Renal pelvis (tissue), 1 donor: ENCODE measurements at regions not wholly inside any gene's neighbourhood (a gene's known extent, or its start where the extent isn't known, plus 50 kb on each side); places are given as distances from the start of the nearest gene placed in this dataset.

Experiments used
- DNase-seq: peaks from one replicate; pipeline ENCODE4 v3.0.0-alpha.2; 2013

DNA sequence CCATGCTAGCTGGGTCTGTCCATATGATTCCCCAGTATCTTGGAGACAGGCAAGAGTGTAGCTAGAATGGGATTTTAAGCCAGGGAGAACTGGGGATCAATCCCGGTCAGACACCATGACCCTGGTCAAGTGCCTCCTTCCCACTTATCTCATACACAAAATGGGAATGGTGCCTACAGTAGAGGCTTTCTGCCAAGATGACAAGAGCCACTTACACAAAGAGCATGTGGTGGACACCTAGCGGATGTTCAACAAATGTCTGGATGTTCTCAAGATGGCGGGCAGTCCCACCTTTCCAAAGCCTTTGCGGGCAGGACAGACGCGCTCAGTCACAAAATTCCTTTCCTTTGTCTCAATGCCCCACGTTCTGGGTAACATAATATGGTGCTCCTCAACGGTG lies 57.3 kb downstream of the MAF start:
- no peak for DNase-seq

DNA sequence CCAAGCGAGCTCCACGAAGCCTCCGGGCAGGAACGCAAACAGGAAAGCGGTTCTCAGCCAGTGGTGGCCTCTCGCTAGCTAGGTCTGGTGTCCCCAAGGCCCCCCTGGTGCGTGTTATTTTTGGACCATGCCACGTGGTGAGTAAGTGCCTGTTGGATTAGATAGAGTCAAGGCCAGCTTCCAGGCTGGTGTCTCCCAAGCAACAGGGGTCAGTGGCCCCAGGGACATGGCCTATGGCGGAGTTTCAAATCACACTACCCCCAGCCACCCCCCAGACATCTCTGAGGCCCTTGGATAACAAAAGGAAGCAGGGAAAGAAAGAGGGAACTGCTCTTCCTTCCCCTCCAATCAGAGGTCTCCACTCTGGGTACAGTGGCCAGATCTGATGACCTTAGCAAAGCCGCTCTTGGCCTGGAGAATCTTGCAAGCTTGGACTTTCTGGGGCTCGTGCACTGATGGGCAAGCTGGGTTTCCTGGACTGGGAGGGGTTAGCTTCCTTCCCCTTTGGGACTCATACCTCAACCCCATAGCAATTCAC lies 58.2 kb downstream of the MAF start:
- DNase-seq, result no peak

- no peak for DNase-seq
Measured at GRCh38 chr16:79540825-79541595, 59.5 kb downstream of the MAF start.

GRCh38 chr16:79537584-79537983 lies 63.0 kb downstream of the MAF start:
- DNase-seq, result no peak

DNA sequence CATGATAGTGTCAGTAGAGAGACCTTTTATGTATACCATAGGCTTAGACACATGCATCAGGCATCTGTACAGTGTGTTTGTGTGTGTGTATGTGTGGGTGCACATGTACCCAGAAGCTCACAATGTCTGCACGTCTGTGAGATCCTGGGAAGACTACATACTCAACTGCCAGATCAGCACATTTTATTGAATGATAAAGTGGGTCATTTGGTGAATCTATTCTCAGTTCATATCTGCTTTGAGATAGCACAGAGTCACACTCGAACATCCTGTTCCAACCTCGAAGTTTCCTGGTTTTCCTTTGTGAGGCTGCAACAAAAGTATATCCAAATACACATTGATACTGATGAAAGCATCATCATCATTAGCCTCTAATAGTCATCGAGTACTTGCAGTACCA lies 63.6 kb downstream of the MAF start:
- DNase-seq, result no peak

- DNase-seq, result no peak
Measured at GRCh38 chr16:79535130-79535529, 65.4 kb downstream of the MAF start.

DNA sequence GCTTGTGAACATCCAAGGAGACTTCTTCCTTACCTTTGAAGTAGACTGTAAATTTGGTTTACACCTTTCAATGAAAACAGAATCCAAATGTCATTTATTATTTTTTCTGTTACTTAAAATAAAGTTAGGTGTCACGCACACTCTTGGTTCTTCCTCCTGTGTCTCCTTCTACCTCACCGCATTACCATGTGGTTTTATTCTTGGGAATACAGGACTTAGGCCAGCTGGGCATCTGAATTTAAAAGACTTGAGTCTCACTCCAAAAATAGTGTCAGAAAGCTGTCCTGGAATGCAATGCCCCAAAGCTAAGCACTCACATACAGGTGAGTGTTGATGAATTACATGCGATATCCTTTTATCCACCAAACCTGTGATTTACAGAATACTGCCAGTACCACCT lies 66.4 kb downstream of the MAF start:
- DNase-seq, result no peak

DNA sequence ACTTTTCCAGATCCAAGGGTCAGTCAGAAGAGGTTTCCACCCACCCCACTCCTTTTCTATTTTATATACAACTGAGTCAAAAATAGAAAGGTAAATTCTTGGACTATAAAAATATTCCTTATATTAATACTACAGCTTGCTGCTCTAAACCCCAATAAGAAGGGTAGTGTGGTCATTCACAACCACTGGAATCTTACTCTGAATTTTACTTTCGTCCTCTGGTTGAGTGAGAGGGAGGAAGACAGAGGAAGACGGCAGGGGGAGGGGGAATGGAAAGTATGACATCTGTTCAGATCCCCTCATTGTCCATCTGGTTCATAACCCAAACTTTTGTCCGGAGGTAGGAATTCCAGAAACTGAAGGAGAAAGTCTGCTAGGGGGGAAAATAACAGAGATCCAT lies 67.2 kb downstream of the MAF start:
- no peak for DNase-seq

- DNase-seq, result no peak
Measured at GRCh38 chr16:79532785-79533184, 67.8 kb downstream of the MAF start.

- no peak for DNase-seq
Measured at GRCh38 chr16:79532273-79532672, 68.3 kb downstream of the MAF start.

GRCh38 chr16:79528338-79528737 lies 72.2 kb downstream of the MAF start:
- no peak for DNase-seq

DNA sequence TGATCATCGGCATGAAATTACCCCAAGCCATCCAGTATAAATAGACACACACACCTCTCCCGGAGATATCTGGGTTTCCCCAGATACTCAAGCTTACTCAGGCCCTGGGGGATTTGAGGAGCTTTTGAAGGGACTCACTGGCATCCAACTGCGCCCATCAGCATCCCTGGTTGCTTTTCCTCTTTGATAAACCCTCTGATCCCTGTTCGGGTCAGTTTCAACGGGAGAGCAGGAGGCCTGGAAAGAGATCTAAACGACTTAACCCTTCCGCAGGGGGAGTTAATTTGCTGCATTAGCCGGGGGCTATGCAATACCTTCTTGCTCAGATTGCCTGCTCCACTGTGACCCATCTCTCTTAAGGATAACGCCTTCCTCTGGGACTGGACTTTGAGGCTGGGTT lies 76.6 kb downstream of the MAF start:
- no peak for DNase-seq

GRCh38 chr16:79519448-79519847 lies 81.1 kb downstream of the MAF start:
- DNase-seq, result no peak

DNA sequence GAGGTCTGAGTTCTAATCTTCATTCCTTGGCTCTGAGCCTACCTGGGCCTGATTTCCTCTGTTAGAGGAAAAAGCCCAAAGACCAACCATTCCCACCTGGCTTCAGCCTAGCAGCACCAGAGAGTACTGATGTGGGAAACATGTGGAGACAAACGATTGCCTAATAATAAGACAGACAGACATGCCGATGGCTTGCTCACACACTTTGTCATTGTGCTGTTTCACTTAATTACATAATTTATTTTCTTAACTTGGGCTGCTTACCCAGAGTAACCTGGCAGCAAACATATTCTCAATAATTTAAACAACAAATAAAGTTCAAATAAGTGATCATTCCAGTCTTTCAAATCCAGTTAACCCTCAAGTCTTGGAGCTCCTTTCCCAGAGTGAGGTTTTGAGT lies 83.4 kb downstream of the MAF start:
- no peak for DNase-seq

DNA sequence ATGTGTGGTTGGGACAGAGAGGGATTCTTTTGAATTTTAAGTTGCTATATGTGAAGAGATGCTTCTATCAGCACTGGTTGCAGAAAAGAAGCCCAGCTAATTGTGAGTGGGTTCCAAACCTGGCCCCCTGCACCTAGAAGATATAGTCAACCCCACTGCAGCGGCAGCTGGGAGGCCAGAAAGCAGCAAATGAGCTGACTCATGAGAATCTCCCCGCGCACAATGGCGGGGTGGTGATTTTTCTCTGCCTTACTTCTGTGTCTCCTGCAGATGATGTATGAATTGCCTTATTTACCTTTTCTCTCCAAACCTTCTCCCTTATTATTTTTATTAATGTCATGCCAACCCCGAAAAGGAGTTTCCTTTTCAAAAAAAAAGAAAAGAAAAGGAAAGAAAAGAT lies 89.7 kb downstream of the MAF start:
- DNase-seq, result no peak

DNA sequence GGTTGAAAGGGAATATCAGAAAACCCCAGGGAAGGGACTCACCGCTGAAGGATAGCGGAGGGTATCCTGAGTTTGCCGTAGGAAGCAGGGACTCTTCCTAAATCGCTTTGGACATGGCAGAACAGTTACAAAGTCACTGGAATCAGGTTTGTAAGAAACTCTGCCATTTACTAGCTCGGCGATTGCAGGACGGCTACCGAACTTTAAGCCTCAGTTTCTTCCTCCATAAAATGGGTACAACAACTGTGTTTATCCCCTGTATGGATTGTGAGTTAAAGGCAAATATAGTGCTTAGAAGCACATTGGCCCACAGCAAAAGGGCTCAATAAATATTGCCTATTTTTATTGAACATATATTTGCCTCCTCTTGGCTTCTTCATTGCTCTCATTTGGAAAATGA lies 90.6 kb downstream of the MAF start:
- no peak for DNase-seq

DNA sequence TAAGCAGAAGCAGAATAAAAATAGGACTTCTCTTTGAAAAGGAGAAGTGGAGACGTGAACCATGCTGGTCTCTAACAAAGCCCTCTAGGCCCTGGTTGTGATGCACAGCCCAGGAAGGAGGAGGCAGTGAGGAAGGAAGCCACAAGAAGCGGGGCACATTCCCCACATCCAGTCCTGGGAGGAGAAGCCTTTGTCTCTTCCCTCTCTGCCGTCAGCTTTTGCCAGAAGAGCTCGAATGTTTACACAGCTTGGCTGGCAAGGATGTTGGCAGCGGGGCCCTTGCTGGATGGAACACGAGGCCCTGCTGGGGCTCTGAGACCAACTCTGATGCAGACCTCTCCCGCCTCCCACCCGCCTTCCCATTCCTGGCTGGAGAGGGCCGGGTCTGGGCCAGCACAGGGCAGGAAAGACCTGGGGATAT lies 91.3 kb downstream of the MAF start:
- no peak for DNase-seq

DNA sequence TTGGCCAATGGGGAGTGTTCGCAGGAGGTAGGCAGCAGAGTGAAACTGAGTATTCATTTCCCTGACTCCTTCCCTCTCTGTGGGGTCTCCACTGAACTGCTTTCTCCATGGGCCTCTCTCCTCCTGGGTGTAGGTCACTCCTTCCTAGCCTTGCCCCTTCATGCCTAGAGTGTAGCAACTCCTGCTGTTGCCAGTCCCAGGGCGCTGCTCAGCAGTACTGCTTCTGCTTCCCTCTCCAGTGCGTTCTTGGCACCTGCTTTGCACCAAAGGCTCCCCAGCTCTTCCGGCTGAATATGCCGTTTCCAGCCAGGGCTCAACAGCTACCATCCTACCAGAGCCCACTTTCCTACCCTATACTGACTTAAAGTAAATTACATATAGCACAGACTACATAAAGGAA lies 92.2 kb downstream of the MAF start:
- no peak for DNase-seq

DNA sequence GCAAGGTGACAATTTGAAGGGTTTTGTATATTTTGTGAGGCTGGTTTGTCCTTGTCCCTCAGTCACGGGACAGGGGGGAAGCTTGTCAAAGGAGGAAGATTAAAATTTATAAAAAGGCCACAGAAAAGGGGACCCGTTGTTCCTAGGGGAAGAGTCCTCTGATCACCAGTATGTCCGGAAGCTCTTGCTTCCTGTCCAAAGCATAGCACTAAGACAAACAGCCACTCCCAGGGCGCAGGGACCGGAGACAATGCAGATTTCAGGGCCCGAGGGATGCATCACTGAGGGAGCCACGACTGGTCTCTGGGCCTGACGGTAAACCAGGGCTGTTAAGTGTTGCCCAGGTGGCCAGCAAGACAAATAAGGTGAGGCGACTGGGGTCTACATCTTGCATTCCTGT lies 95.2 kb downstream of the MAF start:
- DNase-seq, result no peak

GRCh38 chr16:79503511-79503910 lies 97.0 kb downstream of the MAF start:
- DNase-seq, result no peak

- DNase-seq, result no peak
Measured at GRCh38 chr16:79501446-79501845, 99.1 kb downstream of the MAF start.

DNA sequence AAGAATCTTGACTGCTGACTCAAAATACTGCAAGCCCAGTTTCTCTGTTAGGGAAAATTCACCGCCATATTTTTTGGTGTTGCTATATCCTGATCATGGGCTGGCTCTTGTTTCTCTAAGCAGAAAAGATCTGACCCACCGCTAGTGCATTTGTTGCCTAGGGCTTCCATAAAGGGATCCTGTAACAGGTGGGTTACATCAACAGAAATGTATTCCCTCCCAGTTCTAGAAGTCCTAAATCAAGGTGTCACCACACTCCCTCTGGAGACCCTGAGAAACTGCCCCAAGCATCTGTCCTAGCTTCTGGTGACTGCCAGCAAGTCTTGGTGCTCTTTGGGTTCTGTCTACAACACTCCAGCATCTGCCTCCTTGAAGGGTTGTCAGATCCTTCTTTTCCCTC lies 99.7 kb downstream of the MAF start:
- DNase-seq, result peak; percentile 26

DNA sequence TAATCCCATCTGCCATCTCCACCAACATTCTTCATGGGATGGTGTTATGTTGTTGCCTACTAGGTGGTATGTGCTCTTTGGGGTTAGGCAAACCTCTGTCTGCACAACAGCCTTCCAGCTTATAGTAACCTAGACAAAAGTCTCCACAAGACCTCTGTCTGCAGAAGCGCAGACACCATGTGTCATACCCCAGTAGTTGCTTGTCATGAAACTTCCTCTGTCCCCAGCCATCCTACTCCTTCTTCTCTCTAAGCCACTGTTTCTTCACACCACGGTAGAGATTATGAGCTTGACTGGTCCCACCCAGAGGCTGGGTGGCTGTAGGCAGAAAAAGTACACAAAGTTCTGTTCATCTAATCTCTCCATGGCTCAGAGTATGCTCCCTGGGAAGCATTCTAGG lies 100.3 kb downstream of the MAF start:
- DNase-seq, result no peak

DNA sequence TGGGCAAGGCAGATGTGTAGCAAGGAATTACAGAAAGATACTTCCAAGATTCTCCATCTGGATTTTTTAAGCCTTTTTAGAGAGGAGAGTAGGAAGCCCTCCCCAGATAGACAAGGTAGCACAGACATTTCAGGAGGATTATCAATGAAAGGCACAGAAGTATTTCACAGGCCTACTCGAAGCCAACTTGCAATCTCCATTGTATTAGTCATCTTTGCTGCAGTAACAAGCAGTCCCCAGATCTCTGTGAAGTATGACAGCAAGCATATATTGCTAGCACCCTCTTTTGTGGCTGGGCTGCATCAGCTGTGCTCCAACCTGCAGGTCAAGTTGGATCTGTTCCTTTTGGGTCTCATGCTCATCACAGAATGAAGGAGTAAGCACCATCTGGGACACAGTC lies 101.6 kb downstream of the MAF start:
- no peak for DNase-seq
